ENCODE measurements at regions not wholly inside any gene's neighbourhood (a gene's known extent, or its start where the extent isn't known, plus 50 kb on each side); places are given as distances from the start of the nearest gene placed in this dataset.

DNA sequence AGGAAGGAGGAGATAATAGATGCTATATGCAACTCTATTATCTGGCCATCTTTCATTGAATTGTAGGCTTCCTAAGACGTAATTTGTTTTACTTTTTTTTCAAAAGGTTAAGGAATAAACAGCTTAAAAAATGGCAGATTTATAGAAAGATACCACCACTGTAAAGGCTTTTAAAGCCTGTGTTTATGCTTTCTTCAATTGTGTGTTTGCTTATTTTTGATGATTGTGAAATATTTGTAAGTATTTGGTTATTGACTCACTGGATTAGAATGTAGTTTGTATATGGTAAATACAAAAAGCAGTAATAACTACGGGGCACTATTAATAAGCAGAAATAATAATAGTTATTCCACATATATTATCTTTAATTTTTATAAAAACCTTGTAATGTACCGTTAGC is 437.9 kb downstream of the KLF5 start:
- DNase-seq, result no peak

DNA sequence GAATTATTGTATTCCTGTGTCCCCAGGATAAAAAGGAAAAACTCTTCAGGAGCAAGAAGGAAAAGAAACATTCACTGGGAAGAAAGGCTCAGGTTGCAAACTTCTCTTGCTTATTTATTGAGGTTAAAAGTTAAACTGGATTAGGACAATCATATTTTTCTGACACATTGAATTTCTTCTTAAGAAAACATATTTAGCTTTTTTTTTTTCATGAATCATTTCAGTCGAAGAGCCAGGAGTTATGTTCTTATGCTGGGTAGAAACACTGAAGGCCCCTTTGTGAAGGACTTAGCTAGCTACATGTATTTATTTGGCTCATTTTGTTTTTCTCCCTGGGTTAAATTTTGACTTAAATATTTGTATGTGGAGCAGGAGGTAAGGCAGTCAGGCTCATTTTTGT is 434.0 kb downstream of the KLF5 start:
- DNase-seq, result no peak

DNA sequence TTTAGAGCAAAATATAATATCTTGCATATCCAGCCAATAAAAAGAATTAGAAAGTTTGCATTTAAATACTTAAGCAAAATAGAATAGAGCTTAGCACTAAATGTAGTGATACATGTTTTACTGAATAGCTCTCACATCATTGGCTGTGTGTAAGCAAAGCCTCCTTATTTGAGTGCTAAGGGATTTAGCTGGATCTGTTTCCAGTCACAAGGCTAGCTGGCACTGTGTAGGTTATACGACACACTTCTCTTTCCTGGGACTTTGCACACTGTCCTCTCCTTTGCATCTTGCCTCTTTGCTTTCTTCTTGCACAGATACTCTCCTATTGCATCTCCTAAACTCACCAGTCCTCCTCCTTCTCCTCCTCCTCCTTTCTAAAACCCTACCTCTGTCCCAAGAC is 423.8 kb downstream of the KLF5 start:
- DNase-seq, result no peak

DNA sequence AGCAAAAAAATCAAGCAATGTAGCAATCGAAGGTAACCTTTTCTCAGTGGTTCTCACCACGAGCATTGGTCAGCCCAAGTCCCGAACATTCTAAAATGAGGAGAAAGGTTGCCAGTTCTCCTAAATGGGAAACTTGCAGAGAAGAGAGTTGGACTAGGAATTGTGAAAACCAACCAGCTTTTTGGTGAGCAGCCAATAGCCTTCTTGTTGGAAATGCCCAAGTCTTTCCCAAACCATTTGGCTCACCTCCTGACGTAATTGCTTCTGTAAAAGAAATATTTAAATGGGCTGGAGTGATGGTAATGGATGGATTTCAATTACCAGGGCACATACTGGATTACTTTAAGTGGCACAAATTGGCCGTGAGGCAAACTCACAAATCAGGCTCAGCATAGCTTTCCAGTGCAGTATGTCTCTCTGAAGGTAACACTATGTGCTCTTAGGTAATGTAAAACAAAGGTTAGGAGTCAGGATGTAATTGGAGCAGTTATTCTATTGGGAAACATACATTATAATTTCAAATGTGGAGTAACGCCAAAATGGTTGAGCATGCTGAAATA is 423.2 kb downstream of the KLF5 start:
- DNase-seq, result no peak

DNA sequence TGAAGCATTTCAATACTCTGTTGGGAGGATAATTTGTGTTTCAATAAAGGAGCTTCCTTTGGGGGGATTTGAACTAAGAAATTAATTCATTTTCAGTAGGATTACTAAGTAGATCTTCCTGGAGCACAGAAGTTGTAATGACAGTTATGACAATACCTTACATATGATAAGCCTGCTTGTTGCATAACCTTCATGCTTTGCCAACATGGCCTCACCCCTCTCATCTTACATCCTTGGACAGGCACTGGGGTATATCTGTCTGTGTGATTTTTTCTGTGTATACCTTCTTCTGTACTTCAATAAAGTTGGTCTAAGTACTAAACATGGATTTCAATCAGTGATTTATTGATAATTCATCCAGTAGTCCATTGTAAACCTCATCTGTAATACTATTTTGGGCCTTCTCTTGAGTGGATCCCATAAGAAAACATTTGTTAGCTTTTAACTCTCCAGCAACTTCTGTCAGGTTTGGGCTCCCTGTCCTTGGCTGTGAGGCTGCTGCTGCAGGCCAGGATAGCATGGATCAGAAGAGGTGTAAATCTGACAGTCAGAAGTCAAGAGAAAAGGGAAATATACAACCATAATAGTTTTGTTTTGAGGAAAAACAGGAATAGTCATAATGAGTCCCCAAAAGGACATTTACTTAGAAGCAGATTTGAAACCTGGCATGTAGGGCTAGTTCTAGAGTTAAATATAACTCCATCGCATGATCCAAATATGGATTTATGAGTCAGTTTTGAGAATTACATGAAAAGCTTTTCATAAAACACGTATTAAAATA is 422.2 kb downstream of the KLF5 start:
- no peak for DNase-seq

DNA sequence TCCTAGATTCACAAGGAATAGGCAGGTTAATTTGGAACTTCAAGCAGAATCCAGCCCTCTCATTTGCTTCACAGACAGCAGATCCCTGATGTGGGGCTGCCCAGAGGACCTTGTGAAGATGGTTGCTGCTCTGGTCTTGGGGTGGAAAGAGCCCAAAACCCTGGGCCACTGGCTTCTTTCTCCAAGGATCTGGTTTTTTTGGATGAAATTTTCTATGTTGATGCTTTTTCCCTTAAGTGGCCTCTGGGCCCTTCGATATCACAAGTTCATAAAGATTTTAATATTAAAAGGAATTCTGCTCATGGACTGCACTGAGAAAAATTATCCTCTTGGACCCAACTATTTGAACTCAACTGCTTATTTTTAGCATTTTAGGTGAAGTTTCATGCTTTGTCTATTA is 421.1 kb downstream of the KLF5 start:
- no peak for DNase-seq

DNA sequence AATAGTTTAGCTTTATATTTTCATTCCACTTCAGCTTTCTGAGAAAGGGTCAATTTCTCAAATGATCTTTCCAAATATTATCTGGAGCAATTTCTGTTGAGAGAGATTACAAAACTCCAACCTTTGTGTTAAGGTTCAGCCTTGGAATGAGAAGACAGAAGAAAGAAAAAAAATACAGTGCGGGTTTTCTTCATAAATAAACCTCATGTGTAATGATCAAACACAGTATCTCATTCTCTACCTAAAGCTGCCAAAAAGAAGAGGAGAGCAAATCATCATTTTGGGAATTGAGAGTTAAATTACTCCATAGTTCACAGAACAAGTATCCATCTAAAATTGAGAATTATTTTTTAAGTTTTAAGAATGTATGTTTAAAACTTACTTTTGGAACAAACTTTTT is 420.5 kb downstream of the KLF5 start:
- no peak for DNase-seq

DNA sequence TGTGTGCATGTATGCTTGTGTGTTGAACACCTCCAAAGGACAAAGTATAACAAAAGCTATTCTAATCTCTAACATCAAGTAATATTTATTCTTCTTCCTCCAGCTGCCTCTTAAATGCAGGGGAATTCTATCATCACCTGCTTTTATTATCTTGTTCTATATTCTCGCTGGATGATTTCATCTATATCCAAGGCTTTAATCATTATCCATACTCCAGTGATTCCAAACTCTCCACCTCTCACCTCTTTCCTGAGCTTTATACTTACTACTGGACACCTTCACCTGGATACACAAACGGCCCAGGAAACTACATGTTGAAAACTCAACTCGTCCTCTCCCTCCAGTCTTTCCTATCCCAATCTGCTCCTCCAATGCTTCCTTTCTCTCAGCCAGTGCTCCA is 418.6 kb downstream of the KLF5 start:
- no peak for DNase-seq

DNA sequence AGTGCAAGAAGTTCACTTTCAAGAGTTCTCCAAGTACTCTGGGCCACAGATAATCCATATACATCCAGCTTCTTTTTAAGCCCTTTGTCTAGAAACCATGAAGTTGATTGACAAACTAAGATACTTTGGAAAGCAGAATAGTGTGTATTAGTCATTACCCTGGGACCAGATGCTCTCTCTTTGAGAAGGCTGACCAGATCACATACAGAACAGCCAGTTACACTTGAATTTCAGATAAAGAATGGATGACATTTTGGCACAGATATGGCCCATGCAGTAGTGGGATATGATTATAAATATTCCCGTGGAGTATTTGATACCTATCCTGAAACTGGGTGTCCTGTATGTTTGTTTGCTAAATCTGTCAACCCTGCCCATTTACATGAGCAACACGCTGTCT is 414.2 kb downstream of the KLF5 start:
- no peak for DNase-seq

DNA sequence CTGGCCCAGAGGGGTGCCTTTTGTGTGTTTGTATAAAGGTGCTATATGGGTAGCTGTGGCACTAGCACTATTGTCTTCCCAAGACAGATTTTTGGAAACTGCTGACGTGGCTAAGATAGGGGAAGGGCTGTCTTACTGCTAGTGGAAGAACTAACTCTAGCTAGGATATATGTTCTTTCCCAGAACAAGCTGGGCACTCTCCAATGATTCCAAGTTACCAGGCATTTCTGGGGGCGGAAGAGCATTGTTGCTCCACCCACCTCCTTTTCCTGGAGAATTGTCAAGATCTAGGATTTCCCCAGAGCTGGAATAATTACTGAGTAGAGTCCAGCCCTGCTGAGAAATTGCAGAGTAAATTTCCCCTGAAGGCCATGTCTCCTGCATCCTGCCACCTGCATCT is 408.3 kb downstream of the KLF5 start:
- no peak for DNase-seq

DNA sequence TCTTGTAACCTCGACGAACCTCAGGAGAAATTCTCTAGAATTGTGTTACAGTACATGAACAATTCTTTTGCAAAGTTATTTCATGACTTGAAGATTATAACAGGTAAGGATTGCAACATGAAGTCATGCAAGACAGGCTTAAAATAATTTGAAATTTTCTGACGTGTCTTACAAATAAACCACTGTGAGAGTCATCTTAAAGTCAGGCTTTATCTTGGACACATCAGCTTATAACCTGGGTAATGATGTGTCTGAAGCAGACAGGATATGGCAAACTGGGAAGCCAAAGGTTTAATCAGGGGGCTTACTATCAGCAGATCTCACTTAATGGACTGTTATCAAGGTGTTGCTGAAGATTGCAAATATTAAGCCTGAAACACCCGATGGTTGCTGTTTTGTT is 407.8 kb downstream of the KLF5 start:
- DNase-seq, result no peak

DNA sequence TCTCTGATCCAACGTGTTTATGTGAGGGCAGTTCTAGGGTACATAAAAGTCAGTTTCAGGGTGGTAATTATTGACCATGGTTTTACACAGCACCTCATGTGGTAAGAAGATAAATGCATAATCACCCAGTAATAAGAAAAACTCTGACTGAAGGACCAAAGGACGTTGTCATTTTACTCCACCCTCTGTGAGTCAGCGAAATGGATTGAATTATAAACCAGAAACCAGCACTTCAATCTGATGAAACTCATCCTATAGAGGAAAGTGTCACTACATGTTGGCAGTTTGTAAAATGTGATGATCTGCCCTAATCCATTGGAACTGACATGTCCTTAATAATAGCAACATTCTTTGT is 406.8 kb downstream of the KLF5 start:
- DNase-seq, result no peak

DNA sequence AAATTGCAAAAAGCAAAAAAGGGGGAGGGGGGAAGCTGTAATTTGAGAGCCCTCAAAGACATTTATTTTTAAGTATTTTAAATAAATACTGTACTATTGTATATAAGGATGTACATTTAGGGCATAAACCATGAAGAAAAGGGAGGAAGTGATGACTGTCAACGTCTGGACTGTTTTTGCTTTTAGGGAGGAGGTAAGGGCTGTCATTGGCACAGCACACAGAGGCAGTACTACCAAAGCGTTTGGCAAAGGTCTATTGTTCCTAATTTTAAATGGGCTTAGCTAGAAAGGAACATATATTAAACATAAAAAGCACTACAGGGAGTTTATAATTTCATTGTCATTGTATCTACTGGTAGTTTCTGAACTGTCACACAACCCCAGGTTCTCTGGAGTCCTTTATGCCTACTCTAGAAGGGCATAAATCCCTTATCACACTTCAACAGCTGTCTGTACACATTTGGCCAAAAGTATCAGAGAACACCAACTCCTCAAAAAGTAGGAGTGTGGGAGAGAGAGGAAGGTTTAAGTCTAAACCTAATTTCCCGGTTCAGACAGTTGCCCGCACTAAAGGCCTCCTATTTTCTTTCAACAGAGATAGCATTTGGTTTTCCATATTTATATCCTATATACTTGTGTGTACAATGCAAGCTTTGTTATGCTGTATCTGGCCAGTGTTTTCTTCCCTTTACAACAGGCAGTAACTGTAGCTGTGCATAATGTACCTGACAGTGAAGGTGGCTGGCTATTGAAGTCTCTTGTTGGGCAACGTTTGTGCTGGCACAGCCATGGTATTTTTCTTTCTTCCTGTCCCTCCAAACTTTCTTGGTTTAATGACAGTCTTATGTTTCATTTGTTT is 406.2 kb downstream of the KLF5 start:
- DNase-seq, result no peak

DNA sequence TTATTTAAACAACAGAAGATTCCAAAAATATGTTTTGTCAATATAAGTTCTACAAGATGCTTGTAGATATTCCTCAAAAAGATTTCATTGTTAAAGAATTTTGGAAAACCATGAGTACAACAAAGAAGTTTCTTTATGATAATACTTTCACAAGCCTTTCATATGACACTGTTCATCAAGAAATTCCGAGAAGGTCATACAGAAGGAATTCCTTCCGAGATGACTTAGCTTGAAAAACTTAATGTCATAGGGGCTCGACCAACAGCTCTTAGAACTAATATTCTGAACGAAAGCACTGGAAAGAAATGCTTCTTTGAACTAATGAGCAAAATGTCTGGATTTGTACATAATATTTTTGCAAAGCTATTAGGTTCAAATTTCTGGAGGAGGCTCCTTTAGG is 403.4 kb downstream of the KLF5 start:
- no peak for DNase-seq

DNA sequence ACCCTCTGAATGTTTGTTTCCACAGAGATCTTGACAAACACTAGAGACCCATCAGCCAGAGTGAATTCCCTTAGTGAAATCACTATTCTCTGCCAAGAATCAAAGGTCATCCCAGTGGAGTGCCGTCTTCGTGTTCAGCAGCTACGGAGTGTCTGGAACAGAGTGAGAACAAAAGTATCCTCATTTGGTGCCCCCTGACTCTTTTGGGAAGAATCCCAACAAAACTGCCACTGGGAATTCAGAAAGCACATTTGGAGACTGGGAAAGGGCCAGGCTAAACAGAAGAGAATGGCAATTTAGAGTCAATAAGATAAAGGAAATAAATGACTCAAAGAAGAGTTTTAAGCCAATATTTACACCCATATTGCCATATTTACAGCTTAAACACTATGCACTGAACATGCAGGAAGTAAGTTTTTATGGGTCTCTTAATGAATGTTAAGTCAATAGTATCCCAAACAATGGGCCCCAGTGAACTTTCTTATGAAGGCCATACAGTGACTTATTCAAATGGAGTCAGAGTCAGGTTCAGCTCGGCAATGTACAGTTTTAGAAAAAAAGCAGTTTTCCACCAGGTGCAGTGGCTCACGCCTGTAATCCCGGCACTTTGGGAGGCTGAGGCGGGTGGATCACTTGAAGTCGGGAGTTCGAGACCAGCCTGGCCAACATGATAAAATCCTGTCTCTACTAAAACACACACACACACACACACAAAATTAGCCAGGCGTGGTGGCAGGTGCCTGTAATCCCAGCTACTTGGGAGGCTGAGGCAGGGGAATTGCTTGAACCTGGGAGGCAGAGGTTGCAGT is 392.6 kb downstream of the KLF5 start:
- DNase-seq, result no peak

DNA sequence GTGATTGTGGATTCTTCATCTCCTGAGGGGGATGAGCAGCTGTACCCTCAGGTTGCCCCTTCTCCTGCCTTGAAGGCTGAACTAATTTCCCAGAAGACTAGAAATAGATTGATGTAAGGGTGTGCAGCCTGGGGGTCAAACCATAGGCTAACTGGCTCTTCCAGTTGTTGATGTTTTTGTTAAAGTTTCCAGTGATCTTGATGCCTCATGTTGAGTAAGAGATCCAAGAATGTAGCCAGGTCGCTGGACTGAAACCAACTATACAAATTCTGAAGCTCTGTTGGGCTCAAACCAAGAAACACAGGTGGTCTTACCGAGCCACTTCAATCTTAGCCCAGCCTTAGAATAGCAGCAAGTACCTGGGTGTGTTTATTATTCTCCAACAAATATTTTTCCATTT is 391.8 kb downstream of the KLF5 start:
- no peak for DNase-seq

DNA sequence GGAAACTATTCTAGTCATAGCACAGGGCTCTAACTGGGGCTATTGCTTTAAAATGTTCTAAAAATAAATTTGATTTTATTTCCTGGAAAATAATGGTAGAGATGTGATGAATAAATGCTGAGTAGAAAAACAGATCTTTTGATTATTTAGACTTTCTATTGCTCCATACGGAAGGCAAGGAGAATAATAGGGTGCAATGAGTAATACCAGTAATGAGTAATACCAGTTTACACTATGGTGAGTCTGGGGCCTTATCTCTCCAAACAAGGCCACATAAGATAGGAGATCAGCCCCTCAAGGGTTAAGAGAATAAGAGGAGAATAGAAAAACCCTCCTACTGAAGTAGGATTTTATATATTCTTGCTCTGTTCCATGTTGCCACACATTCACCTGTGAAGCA is 390.4 kb downstream of the KLF5 start:
- DNase-seq, result no peak

DNA sequence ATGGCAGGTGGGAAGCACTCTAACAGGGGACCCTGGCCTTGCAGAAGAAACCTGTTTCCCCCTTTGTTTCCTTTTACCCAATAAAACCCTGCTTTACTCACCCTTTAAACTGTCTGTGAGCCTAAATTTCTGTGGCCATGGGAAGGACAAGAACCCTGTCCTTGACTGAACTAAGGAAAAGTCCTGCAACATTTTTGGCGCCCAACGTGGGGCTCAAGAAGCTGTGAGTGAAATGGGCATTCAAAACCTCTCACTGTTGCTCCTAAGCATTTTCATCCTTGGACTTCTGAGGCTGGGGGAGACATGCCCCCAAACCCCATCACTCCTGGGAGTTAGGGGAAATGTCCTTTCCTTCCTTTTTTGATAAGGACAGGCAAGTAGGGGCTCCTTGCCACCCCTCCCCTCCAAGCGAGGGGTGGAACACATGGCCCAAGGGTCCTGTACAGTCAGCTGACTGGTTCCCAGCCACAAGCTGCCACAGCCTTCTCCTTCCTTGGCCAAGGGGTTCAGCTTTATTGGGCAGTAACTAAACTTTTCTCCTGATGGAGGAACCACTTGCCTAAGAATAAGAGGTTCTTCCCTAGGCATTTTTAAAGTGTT is 381.6 kb downstream of the KLF5 start:
- DNase-seq, result no peak

DNA sequence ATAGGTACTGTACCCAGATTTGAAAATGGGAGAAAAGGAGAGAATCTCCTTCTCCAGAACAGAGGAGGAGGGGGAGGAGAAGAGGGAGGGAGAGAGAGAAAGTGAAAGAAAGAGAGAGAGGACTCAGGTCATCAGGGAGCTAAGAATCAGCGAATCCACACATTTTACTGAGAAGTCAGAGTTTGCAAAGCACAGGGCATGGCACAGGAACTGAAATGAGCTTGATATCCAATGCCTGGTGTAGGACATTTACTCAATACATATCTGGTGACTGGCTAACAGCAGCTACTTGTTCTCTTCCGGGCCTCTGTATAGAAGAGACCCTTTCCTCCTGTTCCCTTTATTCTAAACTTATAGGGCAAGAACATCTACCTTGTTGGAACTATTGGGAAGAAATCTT is 375.1 kb downstream of the KLF5 start:
- no peak for DNase-seq

DNA sequence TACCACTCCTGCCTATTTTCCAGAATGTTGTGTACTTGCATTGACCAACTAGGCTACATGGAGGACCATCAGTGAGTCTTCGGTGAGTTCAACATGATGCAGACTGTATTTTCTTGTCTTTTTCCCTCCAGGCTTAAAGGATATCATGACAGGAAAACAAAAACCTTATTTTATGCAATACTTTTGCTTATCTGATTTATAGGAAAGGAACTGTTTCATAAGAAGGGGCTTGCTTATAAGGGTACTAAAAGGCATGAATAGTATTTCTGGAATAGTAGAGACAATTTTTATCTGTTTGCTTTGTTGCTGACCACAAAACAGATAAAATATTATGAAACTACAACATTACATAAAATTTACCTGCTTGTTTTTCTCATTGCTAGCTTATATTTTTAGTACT is 374.7 kb downstream of the KLF5 start:
- no peak for DNase-seq

DNA sequence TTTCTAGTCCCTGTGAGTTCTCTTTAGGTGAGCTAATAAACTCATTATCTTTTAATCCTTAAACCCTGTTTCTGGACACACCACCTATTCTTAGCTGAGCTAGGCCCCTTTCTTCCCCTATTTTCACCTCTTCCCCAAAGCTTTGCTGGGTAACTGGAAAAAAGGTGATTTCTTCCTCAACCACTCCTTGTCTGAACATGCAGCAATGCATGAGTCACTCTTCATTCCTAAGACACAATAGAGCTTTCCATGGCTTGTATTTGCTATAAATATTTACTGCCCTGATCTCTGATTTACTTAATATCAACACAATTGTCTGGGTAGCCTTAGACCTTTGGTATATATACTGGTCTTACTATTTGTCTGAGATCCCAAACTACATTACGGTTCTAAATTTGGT is 370.9 kb downstream of the KLF5 start:
- DNase-seq, result no peak

DNA sequence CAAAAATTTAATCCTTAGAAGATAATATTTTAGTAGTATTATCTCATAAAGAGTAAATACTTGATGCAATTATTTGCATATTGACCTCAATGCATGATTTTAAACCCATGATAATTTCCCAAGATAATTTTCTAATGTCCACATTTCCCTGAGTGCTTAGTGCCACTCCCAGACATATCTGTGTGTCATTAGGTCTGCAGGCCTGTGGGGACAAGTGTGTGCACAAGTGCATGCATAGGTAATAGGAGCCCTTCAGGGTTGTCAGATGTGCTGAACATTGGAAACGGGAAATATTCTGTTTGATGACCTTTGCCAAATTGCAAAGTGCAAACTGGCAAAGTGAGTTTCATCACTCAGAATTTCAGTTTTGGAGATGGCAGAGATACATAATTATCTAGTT is 369.9 kb downstream of the KLF5 start:
- no peak for DNase-seq

DNA sequence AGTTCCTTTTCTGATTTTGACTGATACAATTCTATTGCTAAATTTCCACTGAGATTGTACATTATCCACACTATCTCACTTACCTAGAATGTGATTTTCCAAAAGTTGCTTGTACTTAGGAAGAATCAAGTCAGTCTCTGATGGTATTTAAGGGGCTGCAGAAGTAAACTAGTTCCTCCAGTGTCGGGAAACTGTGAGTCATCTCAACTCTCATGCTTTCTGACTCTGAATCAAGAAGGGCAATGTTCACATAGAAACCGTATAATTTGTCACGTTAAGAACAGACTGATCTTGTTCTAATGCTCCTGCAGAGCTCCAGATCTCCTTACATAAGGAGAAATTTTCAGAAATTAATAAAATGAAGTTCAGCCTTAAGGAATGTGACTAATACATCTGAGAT is 369.3 kb downstream of the KLF5 start:
- no peak for DNase-seq

All from right kidney (tissue), 1 donor.